A673 (cell line): ENCODE measurements at regions not wholly inside any gene's neighbourhood (a gene's known extent, or its start where the extent isn't known, plus 50 kb on each side); places are given as distances from the start of the nearest gene placed in this dataset.

Experiments used
- BruUV-seq: library from RNA; stranded (reverse); fragments of 400-500 nt; replicated peaks from 2 replicates; lab custom pipeline; 2021; lab: Mats Ljungman, UMichigan
- CTCF ChIA-PET: fragments of 300-600 bp; sonication (Branson Sonifier 250); formaldehyde crosslinking; loops from one replicate; lab custom pipeline; 2022; ENCODE audit warnings: antibody characterized with exemption; lab: Charles Lee
- POLR2A ChIA-PET: fragments of 300-600 bp; sonication (Branson Sonifier 250); formaldehyde crosslinking; loops from one replicate; lab custom pipeline; 2022; ENCODE audit warnings: antibody characterized with exemption; ENCODE audit not compliant: low non-redundant PET; lab: Charles Lee
- DNase-seq: peaks from one replicate; pipeline ENCODE4 v3.0.0-alpha.2; 2015; ENCODE audit warnings: low spot score
- H3K27ac ChIP-seq: fragments of 200-600 bp; sonication (generic); 2 replicates; pipeline ENCODE4 v1.5.1; 2016; ENCODE audit warnings: mixed run types, low read depth, mild to moderate bottlenecking, mixed read lengths, antibody characterized with exemption, low read length; ENCODE audit not compliant: poor library complexity, severe bottlenecking
- H3K27me3 ChIP-seq: fragments of 200-600 bp; sonication (generic); replicated peaks from 2 replicates; pipeline ENCODE4 v1.6.1; 2017; ENCODE audit warnings: mixed run types, low read depth, mild to moderate bottlenecking, mixed read lengths, antibody characterized with exemption, low read length; ENCODE audit not compliant: insufficient read depth, poor library complexity
- H3K36me3 ChIP-seq: fragments of 200-600 bp; sonication (generic); 2 replicates; pipeline ENCODE4 v1.6.1; 2016; ENCODE audit warnings: mixed run types, mild to moderate bottlenecking, mixed read lengths, antibody characterized with exemption, low read length; ENCODE audit not compliant: insufficient read depth, poor library complexity, severe bottlenecking
- H3K4me1 ChIP-seq: fragments of 200-600 bp; sonication (generic); 2 replicates; pipeline ENCODE4 v1.6.1; 2017; ENCODE audit warnings: mixed run types, mild to moderate bottlenecking, mixed read lengths, antibody characterized with exemption, low read length; ENCODE audit not compliant: insufficient read depth, poor library complexity, severe bottlenecking
- H3K4me3 ChIP-seq: fragments of 200-600 bp; sonication (generic); 2 replicates; pipeline ENCODE4 v1.5.1; 2016; ENCODE audit warnings: low read depth, mixed run types, mild to moderate bottlenecking, mixed read lengths, low read length; ENCODE audit not compliant: poor library complexity, severe bottlenecking
- H3K9me3 ChIP-seq: fragments of 200-600 bp; sonication (generic); 2 replicates; pipeline ENCODE4 v1.6.1; 2016; ENCODE audit warnings: mixed run types, low read depth, mild to moderate bottlenecking, mixed read lengths, antibody characterized with exemption, low read length; ENCODE audit not compliant: poor library complexity, severe bottlenecking
- EZH2 ChIP-seq: fragments of 200-600 bp; sonication (generic); IDR thresholded peaks from 2 replicates; pipeline ENCODE4 v1.6.1; 2017; ENCODE audit warnings: borderline replicate concordance, low read depth, mild to moderate bottlenecking, mixed read lengths, antibody characterized with exemption, low read length; ENCODE audit not compliant: poor library complexity, severe bottlenecking
- intact Hi-C: fragments of 100-400 bp; cut with micrococcal nuclease; formaldehyde crosslinking; loops from one replicate; pipeline ENCODE4 v1.10.0; 2022; ENCODE audit not compliant: unreplicated experiment
- TF ChIP-seq, protein P1 (sequence below): fragments of 300-800, 200-600 bp; sonication (generic); conservative IDR thresholded peaks from 2 replicates; pipeline ENCODE4 v1.5.1; 2017; ENCODE audit warnings: low read depth, mild to moderate bottlenecking, antibody characterized with exemption, low read length, moderate library complexity, mixed read lengths

DNA sequence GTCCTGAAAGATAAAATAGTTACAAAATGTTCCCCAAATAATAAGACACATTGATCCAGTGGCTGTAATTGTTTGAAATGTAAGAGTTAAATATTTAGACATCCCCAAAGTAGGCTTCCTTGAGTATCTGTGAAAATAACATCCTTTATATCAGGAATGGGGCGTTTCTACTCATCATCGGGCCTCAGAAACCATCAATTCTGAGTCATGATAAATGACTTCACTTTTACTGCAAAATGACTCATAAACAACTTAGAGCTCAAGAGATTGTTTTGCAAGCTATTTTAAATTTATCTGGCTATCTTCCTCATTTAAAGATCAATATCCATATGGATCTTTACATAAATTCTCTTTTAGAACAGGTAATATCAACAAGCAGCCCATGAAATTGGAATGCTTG, 369.4 kb upstream of the CNKSR2 start:
- BruUV-seq = no TSS peak
- H3K4me1 ChIP-seq = no peaks in the 10 kb centered on the region
- intact Hi-C loops = no loop called here
- H3K27ac ChIP-seq = no peak overlapping the region
- no peaks in the 10 kb centered on the region for H3K36me3 ChIP-seq
- H3K9me3 ChIP-seq = no peaks in the 10 kb centered on the region
- DNase-seq = no peak
- no peaks in the 10 kb centered on the region for H3K27me3 ChIP-seq
- POLR2A ChIA-PET = no interaction called here
- TF ChIP-seq, protein P1, sequence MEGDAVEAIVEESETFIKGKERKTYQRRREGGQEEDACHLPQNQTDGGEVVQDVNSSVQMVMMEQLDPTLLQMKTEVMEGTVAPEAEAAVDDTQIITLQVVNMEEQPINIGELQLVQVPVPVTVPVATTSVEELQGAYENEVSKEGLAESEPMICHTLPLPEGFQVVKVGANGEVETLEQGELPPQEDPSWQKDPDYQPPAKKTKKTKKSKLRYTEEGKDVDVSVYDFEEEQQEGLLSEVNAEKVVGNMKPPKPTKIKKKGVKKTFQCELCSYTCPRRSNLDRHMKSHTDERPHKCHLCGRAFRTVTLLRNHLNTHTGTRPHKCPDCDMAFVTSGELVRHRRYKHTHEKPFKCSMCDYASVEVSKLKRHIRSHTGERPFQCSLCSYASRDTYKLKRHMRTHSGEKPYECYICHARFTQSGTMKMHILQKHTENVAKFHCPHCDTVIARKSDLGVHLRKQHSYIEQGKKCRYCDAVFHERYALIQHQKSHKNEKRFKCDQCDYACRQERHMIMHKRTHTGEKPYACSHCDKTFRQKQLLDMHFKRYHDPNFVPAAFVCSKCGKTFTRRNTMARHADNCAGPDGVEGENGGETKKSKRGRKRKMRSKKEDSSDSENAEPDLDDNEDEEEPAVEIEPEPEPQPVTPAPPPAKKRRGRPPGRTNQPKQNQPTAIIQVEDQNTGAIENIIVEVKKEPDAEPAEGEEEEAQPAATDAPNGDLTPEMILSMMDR = no peak
- TF ChIP-seq EZH2 = no peak
- H3K4me3 ChIP-seq = no peak overlapping the region
- CTCF ChIA-PET = no interaction called here

DNA sequence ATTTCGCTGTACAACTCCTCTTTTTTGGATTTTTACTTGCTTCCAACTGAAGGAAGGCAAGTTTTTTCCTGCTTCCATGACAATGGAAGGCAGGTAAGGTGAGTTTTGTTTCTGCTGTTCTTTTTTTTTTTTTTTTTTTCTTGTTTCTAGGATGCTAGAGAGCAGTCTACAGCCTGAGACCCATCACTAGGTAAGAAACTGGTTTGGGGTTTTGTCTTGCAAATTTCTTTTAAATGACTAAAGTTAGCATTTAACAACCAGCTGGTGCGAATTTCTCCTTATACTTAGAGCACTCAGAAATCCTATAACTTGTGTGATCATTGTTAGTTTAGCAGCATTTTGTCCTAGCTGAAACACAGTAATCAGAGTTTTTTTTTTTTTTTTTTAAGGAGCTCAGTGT, 378.4 kb upstream of the CNKSR2 start:
- no TSS peak for BruUV-seq
- H3K27ac ChIP-seq = no peak overlapping the region
- H3K36me3 ChIP-seq = no peaks in the 10 kb centered on the region
- H3K9me3 ChIP-seq = no peaks in the 10 kb centered on the region
- intact Hi-C loops = no loop called here
- no peaks in the 10 kb centered on the region for H3K27me3 ChIP-seq
- no peak overlapping the region for H3K4me3 ChIP-seq
- CTCF ChIA-PET = no interaction called here
- no peaks in the 10 kb centered on the region for H3K4me1 ChIP-seq
- DNase-seq = no peak
- POLR2A ChIA-PET = no interaction called here
- TF ChIP-seq, protein P1 = no peak
- TF ChIP-seq EZH2 = no peak

DNA sequence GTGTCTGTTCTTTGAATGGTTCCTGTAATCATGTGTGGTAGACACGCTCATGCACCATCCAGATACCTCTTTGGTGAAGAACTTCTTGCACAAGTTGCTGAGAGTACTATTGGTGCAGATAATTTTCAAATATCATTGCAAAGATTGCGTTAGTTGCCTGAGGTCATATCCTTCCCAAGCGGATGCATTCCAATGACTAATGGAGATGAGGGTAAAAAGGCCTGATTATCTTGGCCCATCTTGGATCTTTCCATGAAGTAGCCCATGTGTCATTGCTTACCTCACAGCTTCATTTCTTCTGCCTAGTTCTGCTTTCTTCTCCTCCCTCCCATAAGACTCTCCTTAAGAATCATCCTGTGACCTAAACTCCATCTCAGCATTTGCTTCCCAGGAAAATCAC, 384.9 kb upstream of the CNKSR2 start:
- no peaks in the 10 kb centered on the region for H3K36me3 ChIP-seq
- ChIA-PET POLR2A (no interaction called here), CTCF (no interaction called here)
- H3K9me3 ChIP-seq = no peaks in the 10 kb centered on the region
- DNase-seq = no peak
- no peak overlapping the region for H3K4me3 ChIP-seq
- H3K27ac ChIP-seq = no peak overlapping the region
- TF ChIP-seq, protein P1 = no peak
- TF ChIP-seq EZH2 = no peak
- H3K4me1 ChIP-seq = no peaks in the 10 kb centered on the region
- intact Hi-C loops = no loop called here
- no peaks in the 10 kb centered on the region for H3K27me3 ChIP-seq
- BruUV-seq = no TSS peak
